HG03025 (cell line): ENCODE measurements at regions not wholly inside any gene's neighbourhood (a gene's known extent, or its start where the extent isn't known, plus 50 kb on each side); places are given as distances from the start of the nearest gene placed in this dataset.
"Not testable (repeated sequence)": the region's sequence is repeated elsewhere in the genome, so short reads cannot be mapped to it uniquely, and the experiment has no call there.

Source experiments
- ATAC-seq: cut with Tn5 transposase; IDR thresholded peaks from one replicate; pipeline ENCODE4 v1.9.1; 2021; ENCODE audit warnings: mild to moderate bottlenecking, moderate library complexity; ENCODE audit not compliant: unreplicated experiment, low FRiP score

- no peak for ATAC-seq
Measured at GRCh38 chr9:28925157-28925556, 1351.9 kb upstream of the C9orf72 start.

- ATAC-seq: no peak
Measured at GRCh38 chr9:28926306-28926705, 1353.0 kb upstream of the C9orf72 start.

GRCh38 chr9:28927691-28928090, 1354.4 kb upstream of the C9orf72 start:
- ATAC-seq: no peak

DNA sequence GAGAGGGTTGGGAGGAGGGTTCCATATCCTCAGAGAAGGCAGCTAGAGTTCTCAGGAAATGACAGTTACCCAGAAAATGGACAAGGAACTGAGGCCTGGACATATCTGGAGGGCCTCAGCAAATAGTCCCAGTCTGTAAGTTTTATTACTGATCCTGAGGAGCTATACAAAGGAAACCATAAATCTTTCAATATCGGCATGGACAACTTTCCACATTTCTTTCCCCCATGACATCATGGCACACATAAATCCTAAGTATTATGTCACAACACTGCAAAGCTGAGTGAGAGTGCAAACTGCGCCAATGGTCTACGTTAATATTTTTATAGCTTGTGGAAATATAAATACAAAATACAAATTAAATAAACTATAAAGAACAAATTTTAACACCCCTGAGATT, 1356.2 kb upstream of the C9orf72 start:
- no peak for ATAC-seq

DNA sequence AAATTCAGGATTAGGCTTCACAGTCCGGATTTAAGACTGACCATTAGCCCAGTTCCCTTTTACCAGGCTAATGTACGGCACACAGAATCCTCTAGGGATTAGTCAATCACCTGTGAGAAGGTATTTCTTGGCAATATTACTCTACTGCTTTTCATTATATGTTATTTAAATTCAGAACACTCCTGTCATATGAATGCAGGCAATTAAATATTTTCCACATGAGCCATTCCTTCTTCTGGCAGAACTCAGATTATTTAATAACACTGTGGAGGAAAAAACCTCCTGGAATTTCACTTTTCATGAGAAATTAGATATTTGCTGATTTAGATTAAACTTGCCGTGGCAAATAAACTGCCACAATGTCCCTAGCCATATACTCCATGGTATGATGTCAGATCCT, 1357.5 kb upstream of the C9orf72 start:
- no peak for ATAC-seq

DNA sequence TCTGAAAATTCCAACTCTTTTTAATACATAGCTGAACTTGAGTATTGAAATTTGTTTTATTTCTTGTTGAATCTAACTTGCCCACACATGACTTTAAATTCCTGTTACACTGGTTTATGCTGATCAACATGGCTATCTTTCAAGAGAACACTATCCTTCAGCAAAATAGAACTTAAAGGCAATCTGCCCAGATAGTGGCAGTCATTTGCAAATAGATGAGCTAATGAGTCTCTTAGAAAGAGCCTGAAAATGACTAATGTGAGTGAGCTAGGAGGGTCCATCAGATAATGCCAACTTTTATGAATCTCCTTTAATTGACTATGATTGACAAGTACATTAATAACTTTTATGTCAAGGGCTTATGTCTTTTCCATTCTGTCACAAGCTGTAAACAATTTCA, 1360.8 kb upstream of the C9orf72 start:
- no peak for ATAC-seq

- ATAC-seq: no peak
Measured at GRCh38 chr9:28938981-28939380, 1365.7 kb upstream of the C9orf72 start.

GRCh38 chr9:28941856-28942255, 1368.6 kb upstream of the C9orf72 start:
- no peak for ATAC-seq

DNA sequence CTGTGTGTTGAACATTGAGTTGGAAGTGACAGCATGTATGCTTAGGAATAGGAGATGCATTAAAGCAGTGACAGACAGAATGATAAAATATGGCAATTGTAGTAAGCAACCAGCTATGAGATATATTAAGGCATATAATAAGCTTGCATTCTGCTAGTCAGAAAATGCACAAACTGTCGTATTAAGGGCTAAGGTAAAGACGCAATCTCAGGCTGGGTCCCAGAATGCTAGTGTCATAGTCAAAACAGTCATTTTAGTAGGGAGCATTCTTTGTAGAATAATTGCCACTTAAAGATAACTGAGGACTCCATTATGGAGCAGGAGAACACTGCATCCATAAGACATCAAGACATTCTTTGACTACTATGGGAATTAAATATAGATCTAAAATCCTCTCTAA, 1369.7 kb upstream of the C9orf72 start:
- ATAC-seq: no peak

DNA sequence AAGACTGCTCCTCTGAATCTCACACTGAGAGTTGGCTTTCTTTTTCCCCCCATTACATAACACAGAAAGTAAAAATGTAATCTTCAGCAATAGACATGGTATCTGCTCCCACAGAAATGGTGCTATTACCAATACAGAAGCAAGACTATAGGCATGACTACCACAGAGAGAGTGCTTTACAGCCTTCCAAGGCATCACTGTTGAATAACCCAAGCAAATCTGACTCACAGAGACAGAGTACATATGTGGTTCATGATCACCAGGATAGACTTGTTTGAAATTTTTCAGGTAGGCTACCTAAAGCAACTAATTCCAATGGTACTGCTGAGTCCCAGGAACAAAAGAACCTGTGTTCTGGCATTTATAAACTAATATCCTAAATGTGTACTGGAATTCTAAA, 1373.4 kb upstream of the C9orf72 start:
- no peak for ATAC-seq

GRCh38 chr9:28951945-28952344, 1378.7 kb upstream of the C9orf72 start:
- ATAC-seq: no peak

DNA sequence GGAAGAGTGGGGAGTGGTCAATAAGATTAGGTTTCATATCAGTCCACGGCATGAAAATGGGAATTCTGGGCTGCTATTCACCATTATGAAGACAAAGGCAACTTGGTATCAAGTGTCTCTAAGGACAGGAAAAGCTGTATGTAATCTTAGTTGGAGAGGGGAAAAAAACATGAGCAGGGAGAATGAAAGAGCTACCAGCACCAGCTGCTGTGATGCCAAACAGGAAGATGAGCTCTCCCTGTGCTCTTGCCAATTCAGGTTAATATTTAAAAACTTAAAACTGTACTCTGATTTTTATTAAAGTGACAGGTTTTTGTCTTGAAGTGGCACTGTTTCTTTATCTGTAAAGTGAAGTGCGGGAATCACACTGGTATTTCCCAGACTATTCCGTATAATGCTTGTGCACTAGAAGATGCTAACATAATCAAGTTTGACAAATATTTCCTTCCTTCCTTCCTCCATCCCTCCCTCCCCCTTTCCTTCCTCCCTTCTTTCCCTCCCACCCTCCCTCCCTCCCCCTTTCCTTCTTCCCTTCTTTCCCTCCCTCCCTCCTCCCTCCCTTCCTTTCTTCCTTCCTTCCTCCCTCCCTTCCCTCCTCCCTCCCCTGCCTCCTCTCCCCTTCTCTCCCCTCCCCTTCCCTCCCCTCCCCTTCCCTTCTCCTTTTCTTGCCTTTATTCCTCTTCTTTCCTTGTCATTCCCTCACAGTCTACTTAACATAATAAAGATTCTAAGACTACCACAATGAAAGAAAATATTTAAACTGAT, 1383.0 kb upstream of the C9orf72 start:
- ATAC-seq: no peak

GRCh38 chr9:28960602-28961001, 1387.3 kb upstream of the C9orf72 start:
- no peak for ATAC-seq

DNA sequence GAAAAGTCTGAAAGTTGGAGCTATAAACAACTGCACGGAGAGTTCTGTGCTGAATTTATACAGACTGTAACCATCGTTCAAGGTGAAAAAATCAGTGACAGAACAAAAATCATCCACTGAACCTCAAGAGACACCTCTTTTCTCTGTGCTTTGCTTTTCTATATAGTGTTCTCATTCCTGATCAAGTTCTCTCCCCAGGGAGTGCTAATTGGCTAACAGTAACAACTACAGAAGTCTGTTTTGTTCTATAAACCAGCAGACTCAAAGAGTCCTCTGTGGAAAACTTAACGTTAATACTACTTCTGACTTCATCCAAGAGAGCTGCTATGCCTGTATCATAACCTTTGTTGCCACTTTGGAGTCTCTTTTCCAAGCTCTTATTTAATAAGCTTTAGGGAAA, 1388.3 kb upstream of the C9orf72 start:
- ATAC-seq: no peak

DNA sequence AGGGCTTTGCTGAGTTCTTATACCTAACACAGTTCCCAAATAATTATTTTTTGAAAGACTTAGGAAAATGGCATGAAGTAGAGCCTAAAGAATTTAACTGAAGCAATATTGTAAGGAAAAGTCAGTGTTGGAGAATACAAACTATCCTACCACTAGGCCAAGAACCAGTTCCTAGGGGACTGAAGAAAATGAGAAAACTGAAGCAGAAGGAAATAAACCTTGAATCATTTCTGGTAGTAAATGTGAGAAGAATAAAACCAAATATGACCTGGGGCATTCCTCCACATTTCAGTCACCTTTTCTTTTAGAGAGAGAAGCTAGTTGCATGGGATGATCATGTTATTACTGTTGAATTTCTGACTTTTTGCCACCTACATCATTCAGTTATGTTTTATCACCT, 1393.9 kb upstream of the C9orf72 start:
- no peak for ATAC-seq

DNA sequence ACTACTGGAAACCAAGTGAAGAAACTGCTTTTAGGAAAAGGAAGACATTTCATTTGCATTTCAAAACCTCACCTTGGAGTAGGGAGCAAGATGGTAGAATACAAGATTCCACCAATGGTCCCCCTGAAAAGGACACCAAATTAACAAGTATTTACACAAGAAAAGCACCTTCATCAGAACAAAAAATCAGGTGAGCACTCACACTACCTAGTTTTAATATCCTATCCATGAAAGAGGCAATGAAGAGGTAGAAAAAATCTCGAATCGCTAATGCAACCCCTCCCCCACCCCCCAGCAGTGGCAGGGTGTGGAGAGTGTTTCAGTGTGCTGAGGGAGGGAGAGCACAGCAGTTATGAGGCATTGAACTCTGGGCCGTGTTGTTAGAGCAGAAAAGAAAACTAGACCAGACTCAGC, 1397.0 kb upstream of the C9orf72 start:
- no peak for ATAC-seq

DNA sequence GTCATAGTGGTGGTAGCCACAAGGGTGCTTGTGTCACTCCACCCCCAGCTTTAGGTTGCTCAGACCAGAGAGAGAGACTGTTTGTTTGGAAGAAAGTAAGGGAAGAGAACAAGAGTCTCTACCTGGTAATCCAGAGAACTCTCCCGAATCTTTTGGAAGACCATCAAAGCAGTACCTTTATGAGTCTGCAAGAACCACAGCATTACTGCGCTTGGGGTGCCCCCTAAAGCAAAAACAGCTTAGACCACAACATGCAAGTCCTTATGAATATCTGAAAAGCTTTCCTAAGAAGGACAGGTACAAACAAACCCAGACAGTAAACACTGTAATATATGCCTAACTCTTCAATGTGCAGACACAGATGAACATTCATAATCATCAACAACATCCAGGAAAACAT, 1398.6 kb upstream of the C9orf72 start:
- no peak for ATAC-seq

- ATAC-seq: no peak
Measured at GRCh38 chr9:28976250-28976649, 1403.0 kb upstream of the C9orf72 start.

- ATAC-seq: no peak
Measured at GRCh38 chr9:28976684-28977083, 1403.4 kb upstream of the C9orf72 start.

DNA sequence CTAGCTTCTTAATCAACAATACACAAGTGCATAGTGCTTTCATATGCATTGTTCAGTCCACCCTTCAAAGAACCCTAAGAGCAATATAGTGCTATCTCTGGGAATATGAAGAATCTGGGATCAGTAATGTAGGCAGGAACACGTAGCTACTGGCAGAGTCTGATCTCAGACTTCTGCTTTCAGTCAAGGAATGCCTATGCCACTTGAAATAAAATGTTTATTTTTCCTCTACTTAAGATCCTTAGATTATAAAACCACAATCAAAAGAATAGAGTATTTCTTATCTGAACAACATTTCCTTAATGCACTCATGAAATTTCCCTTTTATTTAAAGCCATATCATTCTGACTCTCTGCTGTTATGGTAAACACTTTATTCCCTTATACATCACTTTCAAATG, 1407.8 kb upstream of the C9orf72 start:
- ATAC-seq: no peak

- ATAC-seq: no peak
Measured at GRCh38 chr9:28981711-28982110, 1408.4 kb upstream of the C9orf72 start.

- ATAC-seq: no peak
Measured at GRCh38 chr9:28984016-28984415, 1410.7 kb upstream of the C9orf72 start.

DNA sequence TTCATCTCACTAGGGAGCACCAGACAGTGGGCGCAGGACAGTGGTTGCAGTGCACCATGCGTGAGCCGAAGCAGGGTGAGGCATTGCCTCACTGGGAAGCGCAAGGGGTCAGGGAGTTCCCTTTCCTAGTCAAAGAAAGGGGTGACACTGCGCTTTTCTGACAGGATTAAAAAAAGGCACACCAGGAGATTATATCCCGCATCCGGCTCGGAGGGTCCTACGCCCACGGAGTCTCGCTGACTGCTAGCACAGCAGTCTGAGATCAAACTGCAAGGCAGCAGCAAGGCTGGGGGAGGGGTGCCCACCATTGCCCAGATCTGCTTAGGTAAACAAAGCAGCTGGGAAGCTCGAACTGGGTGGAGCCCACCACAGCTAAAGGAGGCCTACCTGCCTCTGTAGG, 1416.7 kb upstream of the C9orf72 start:
- ATAC-seq: not testable (repeated sequence)
